Central memory CD8-positive, alpha-beta T cell (primary cell): ENCODE measurements at regions not wholly inside any gene's neighbourhood (a gene's known extent, or its start where the extent isn't known, plus 50 kb on each side); places are given as distances from the start of the nearest gene placed in this dataset.

Experiments
- ATAC-seq: fragments of 150-1000 bp; cut with Tn5 transposase; replicated peaks from 2 replicates; pipeline ENCODE4 v1.10.0; 2022; ENCODE audit warnings: mild to moderate bottlenecking, moderate FRiP score, moderate number of reproducible peaks; ENCODE audit not compliant: poor library complexity, severe bottlenecking; ENCODE audit errors: extremely low read depth
- DNase-seq, 2 donors: peaks; one replicate each; pipeline ENCODE4 v3.0.0; 2021; ENCODE audit warnings: low spot score in 2 of 2
- H3K27ac Mint-ChIP-seq: one replicate; pipeline ENCODE4 v1.8.0; 2022; ENCODE audit warnings: low read depth, mild to moderate bottlenecking, moderate library complexity, mixed read lengths
- H3K27me3 Mint-ChIP-seq: one replicate; pipeline ENCODE4 v1.8.0; 2022; ENCODE audit warnings: mixed read lengths
- H3K36me3 Mint-ChIP-seq: one replicate; pipeline ENCODE4 v1.8.0; 2022; ENCODE audit warnings: mild to moderate bottlenecking, moderate library complexity, mixed read lengths; ENCODE audit not compliant: insufficient read depth
- H3K4me1 Mint-ChIP-seq: one replicate; pipeline ENCODE4 v1.8.0; 2022; ENCODE audit warnings: mixed read lengths
- H3K4me3 Mint-ChIP-seq: one replicate; pipeline ENCODE4 v1.8.0; 2022; ENCODE audit warnings: mild to moderate bottlenecking, moderate library complexity, mixed read lengths
- H3K9me3 Mint-ChIP-seq: one replicate; pipeline ENCODE4 v1.8.0; 2022; ENCODE audit warnings: mixed read lengths

DNA sequence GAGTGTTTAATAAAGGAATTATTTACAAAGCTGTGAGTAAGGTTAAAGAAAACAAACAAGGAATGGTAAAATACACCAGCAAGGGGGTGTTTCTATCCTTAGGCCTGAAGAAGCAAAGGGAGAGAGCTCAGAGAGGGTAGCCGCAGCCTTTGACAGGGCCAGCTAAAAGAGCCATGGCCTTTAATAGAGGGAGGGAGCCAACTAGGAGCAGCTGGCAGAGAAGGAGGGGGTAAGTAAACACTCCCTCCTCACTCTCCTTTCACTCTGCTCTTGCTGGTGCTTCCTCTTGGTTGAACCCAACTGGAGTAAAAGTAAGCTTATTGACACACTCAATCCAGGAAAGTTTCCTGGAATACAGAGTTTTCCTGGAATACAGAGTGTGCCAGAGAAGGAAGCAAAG, 87.5 kb downstream of the CH25H start:
- no peak for ATAC-seq

DNA sequence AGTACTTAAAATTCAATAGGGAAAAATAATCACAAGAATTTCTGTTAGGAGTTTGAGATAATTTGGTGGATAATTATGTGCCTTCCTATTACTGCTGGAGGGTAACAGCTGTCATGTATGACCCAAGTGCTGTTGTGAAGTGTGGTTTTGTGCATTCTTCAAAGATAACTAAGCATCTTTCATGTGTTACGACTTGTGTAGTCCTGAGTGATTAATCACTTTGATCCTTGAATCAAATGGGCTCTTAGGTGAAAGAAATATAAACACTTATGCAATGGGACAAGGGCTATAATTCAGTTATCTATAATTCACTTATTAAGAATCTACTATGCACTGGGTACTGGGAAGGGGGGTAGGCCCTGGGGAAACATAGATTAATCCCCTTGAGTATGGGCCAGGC, 89.0 kb downstream of the CH25H start:
- Mint-ChIP-seq H3K9me3 (no peaks in the 10 kb centered on the region), H3K27ac (no peak overlapping the region), H3K27me3 (peaks cover 86% of the 10 kb centered on the region), H3K4me3 (no peak overlapping the region), H3K36me3 (no peaks in the 10 kb centered on the region), H3K4me1 (no peaks in the 10 kb centered on the region)
- DNase-seq (no peak), ATAC-seq (no peak)

More for the DNA sequence above, 87.5 kb downstream of the CH25H start:
- Mint-ChIP-seq H3K27me3 (peaks cover 81% of the 10 kb centered on the region), H3K4me1 (no peaks in the 10 kb centered on the region), H3K36me3 (no peaks in the 10 kb centered on the region), H3K9me3 (no peaks in the 10 kb centered on the region), H3K4me3 (no peak overlapping the region), H3K27ac (no peak overlapping the region)
- no peak for DNase-seq

DNA sequence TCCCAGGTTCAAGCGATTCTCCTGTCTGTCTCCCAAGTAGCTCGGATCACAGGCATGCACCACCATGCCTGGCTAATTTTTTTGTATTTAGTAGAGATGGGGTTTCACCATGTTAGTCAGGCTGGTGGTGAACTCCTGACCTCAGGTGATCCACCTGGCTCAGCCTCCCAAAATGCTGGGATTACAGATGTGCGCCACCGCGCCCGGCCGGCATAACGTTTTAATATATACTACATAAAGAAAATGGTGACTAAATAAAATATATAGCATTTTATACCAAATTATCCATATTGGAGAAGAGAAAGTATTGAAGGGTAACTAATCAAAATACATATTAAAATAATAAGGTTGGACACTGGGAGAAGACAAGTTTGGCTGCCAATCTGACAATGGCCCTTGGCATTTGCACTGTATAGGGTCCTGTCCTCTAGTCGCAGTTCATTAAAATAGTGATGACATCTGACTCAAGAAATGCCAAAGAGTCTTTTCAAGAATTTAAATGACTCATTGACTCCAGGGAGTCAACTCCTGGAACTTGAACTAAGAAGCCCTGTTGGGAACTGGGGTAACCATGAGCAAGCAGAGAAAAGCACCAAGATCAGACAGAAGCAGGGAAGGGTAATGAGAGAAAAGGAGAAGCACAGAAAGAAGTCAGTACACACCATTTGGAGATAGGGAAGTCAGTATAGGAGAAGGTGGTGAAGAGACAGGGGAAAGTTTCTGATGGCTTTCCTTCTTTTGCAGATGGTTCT, 91.1 kb downstream of the CH25H start:
- DNase-seq: no peak
- Mint-ChIP-seq H3K9me3 (no peaks in the 10 kb centered on the region), H3K27me3 (peaks cover 69% of the 10 kb centered on the region), H3K4me3 (no peak overlapping the region), H3K27ac (no peak overlapping the region), H3K4me1 (no peaks in the 10 kb centered on the region), H3K36me3 (no peaks in the 10 kb centered on the region)
- ATAC-seq: no peak

DNA sequence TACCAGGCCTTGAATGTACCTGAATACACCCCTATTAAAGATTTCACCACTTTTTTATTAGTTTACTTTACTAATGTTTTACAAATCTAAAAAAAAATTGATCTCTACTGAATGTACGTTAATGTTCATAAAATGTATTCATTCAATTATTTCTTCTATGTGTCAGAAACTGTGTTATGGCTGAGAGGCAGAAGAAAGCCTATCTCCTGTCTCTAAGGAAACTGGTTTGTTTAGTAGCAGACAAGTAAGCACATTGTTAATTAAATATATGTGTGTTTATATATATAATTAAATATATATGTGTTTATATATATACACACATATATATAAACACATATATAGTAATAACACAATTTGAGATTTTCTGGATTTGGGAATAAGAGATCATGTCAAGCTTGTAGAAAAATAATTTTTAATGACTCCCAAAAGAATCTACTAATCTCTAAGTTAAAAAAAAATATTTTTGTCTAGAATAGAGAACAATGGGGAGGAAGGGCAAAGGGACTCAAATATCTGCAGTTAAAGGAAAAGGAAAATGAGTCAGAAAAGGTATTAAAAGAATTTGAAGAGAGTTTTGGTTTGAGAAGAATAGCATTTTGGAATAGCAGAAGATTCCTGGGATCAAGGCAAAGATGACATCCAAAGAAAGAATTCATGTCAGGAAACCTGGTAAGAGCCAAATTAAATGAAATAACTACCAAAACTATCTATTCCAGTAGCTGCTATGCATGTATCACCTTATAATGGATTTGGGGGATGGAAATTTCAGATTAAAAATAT, 92.1 kb downstream of the CH25H start:
- Mint-ChIP-seq H3K4me3 (no peak overlapping the region), H3K27me3 (peaks cover 59% of the 10 kb centered on the region), H3K4me1 (no peaks in the 10 kb centered on the region), H3K27ac (no peak overlapping the region), H3K36me3 (no peaks in the 10 kb centered on the region), H3K9me3 (no peaks in the 10 kb centered on the region)
- ATAC-seq: no peak
- no peak for DNase-seq

DNA sequence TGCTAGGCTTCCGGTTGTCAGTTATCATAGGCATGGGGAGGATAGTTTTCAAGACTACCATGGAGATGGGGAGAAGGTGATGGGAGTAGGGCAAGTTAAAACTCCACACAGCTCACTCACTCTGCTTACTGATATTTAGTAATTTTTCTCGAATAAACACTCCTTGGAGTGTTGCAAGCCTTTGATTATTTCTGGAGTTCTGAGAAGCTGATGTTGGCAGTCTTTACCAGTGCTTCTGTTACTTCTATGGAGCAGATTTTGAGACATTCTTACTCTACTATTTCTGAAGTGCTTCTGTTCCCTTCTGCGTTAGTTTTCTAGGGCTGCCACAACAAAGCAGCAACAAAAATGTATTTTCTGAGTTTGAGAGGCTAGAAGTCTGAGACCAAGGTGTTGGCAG, 104.4 kb downstream of the CH25H start:
- no peaks in the 10 kb centered on the region for H3K36me3 Mint-ChIP-seq
- H3K27ac Mint-ChIP-seq: no peak overlapping the region
- no peak overlapping the region for H3K4me3 Mint-ChIP-seq
- no peaks in the 10 kb centered on the region for H3K4me1 Mint-ChIP-seq
- no peaks in the 10 kb centered on the region for H3K27me3 Mint-ChIP-seq
- DNase-seq (no peak), ATAC-seq (no peak)
- H3K9me3 Mint-ChIP-seq: no peaks in the 10 kb centered on the region

DNA sequence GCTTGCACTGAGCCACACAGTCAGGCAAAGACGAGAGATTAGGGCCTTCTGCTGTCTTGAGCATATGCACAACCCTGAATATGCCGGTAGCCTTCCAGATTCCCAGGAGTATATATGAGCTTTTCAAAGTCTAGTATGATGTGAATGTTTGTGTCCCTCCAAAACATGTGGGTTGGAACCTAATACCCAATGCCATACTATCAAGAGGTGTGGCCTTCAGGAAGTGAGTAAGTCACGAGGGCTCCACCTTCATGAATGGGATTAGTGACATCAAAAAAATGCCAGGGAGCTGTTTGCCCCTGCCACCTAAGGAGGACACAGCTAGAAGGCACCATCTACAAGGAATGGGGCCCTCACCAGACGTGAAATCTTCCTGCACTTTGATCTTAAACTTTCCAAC, 105.2 kb downstream of the CH25H start:
- Mint-ChIP-seq H3K36me3 (no peaks in the 10 kb centered on the region), H3K4me3 (no peak overlapping the region), H3K4me1 (no peaks in the 10 kb centered on the region), H3K27ac (no peak overlapping the region), H3K27me3 (no peaks in the 10 kb centered on the region), H3K9me3 (no peaks in the 10 kb centered on the region)
- DNase-seq: no peak
- no peak for ATAC-seq

DNA sequence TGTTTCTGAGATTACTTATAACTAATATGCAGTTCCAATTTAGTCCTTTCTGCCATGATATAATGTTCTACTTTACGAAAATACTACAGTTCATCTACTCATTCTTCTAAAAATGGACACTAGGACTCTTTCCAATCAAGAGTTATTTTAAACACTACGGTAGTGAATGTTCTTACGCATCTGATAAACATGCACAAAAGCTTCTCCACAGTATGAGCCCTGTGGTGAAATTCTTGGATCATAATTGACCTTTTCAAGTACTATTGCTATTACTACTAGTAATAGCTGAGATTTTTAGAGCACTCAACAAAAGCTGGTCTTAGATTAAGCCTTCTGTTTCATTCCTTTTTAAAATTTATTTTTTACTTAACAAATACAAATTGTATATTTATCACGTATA, 106.4 kb downstream of the CH25H start:
- Mint-ChIP-seq H3K27me3 (no peaks in the 10 kb centered on the region), H3K9me3 (no peaks in the 10 kb centered on the region), H3K36me3 (no peaks in the 10 kb centered on the region), H3K4me3 (no peak overlapping the region), H3K4me1 (no peaks in the 10 kb centered on the region), H3K27ac (no peak overlapping the region)
- ATAC-seq (no peak), DNase-seq (no peak)

DNA sequence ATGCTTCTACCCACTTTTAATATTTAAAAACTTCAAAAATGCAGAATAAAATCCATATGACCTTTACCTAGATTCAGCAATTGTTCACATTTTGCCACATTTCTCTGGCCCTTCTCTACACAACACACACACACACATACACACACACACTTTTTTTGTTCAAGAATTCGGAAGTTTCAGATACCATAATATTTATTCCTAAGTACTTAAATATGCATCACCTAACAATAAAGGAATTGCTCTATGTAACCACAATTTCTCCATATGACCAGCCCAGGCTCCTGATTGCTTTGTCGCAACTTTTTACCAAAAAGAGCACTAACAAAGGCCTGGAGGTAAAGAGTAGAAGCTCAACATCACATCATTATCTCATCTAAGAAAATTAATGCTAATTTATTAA, 106.6 kb downstream of the FAS start:
- Mint-ChIP-seq H3K4me1 (no peaks in the 10 kb centered on the region), H3K36me3 (no peaks in the 10 kb centered on the region)
- no peak for ATAC-seq

DNA sequence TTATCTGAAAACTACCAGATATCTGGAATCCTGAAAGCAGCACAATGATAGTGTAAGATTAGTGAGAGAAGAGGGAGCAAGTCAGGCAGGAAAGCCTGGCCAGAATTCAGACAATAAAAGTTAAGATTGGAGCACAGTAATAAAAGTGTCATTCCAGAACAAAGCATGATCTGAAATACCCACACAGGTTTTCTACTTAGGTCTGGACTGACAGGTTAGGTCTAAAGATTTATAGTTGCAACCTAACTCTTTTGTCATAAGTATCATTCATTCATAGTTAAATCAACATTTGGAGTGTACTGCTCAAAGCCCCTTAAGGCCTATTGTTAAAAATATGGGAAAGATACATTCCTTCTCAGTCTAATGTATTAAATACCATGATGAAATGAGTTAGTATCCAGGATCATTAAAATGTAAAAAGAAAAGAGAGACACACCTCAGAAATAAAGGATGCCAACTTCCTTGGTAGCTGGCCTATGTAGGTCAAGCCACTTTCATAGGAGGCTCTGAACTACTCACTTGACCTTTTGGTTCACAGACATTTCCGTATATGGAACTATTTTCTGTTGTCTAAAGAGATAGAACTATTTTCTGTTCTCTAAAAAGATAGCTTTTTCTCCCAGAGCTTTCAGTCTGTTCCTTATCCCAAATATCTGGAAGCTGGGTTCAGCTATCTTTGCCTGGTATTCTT, 105.2 kb downstream of the FAS start:
- Mint-ChIP-seq H3K4me3 (no peak overlapping the region), H3K27me3 (no peaks in the 10 kb centered on the region), H3K4me1 (no peaks in the 10 kb centered on the region), H3K9me3 (no peaks in the 10 kb centered on the region), H3K27ac (no peak overlapping the region), H3K36me3 (no peaks in the 10 kb centered on the region)
- no peak for ATAC-seq
- DNase-seq: no peak

More for the DNA sequence above, 106.6 kb downstream of the FAS start:
- no peaks in the 10 kb centered on the region for H3K27me3 Mint-ChIP-seq
- DNase-seq: no peak
- H3K4me3 Mint-ChIP-seq: no peak overlapping the region
- H3K9me3 Mint-ChIP-seq: no peaks in the 10 kb centered on the region
- H3K27ac Mint-ChIP-seq: no peak overlapping the region

DNA sequence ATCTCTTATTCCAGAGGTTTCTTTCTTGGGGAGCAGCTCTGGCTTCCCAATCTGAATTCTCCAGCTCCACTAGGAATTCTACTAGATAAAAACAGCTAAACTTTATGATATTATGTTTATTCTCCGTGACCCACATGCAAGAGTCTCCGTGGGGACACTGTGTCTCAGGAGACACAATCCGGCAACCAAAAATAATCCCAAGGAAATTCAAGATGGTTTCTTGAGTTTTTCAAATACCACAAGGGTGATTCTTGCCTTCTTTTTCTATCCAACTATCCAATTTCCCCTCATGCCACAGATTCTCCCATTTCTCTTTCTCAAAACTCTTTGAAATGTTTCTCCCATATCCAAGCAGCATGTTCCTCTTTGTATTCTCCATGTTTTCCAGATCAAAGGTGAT, 103.1 kb downstream of the FAS start:
- no peaks in the 10 kb centered on the region for H3K36me3 Mint-ChIP-seq
- no peaks in the 10 kb centered on the region for H3K27me3 Mint-ChIP-seq
- no peaks in the 10 kb centered on the region for H3K4me1 Mint-ChIP-seq
- no peak overlapping the region for H3K4me3 Mint-ChIP-seq
- ATAC-seq (no peak), DNase-seq (no peak)
- no peak overlapping the region for H3K27ac Mint-ChIP-seq
- no peaks in the 10 kb centered on the region for H3K9me3 Mint-ChIP-seq

DNA sequence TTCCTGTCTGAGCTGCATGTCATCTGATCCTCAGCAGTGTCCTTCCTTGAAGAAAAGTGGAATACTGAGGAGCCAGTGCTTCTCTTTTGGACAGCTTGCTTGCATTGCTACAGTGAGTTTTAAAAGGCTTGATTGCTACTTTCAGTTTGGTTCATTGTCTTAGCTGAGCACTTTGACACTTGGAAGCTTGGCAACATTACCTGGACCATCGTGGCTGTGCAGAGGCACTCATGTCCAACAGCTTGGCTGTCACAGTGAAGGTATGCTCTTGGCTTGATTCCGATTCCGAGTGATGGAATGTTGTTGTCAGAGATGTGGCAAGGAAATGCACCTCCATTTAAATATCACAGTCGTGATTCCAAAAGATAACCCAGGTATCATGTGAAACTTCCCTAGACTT, 102.4 kb downstream of the FAS start:
- Mint-ChIP-seq H3K4me3 (no peak overlapping the region), H3K9me3 (no peaks in the 10 kb centered on the region), H3K4me1 (no peaks in the 10 kb centered on the region), H3K36me3 (no peaks in the 10 kb centered on the region), H3K27ac (no peak overlapping the region), H3K27me3 (no peaks in the 10 kb centered on the region)
- ATAC-seq (no peak), DNase-seq (no peak)

DNA sequence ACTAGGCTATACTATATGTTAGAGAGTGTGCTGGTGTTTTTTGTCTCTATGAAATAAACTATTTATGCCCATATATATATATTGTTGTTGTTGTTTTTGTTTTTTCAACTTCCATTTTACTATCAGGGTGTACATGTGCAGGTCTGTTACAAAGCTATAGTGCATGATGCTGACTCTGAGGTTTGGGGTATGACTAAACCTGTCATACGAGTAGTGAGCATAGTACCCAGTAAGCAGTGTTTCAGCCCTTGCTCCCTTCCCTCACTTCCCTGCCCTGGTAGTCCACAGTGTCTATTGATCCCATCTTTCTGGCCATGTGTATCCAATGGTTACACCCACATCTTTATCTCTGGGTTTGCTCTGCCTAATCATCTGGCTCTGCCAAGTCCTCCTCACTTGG, 101.8 kb downstream of the FAS start:
- no peak for ATAC-seq
- DNase-seq: no peak
- no peaks in the 10 kb centered on the region for H3K36me3 Mint-ChIP-seq
- no peak overlapping the region for H3K4me3 Mint-ChIP-seq
- H3K27ac Mint-ChIP-seq: no peak overlapping the region
- H3K4me1 Mint-ChIP-seq: no peaks in the 10 kb centered on the region
- H3K27me3 Mint-ChIP-seq: no peaks in the 10 kb centered on the region
- H3K9me3 Mint-ChIP-seq: no peaks in the 10 kb centered on the region

DNA sequence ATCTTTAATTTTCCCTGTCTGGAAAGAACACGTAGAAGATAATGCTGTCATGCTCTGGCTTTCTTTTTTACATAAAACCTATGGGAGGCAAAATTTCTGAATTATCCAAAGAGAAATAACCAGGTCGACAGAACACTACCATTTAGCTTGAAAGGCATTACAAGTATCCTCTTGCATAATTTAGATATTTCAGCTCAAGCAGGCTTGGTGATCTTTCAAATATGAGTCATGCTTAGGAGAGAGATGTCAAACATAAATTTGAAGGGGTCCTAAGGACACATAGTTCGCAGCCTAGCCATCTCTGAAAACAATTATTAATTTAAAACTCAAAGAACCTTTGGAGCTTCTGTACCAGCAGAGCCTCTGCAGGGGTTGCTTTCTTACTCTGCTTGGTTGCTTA, 100.9 kb downstream of the FAS start:
- H3K9me3 Mint-ChIP-seq: no peaks in the 10 kb centered on the region
- H3K4me1 Mint-ChIP-seq: no peaks in the 10 kb centered on the region
- no peaks in the 10 kb centered on the region for H3K27me3 Mint-ChIP-seq
- H3K4me3 Mint-ChIP-seq: no peak overlapping the region
- no peak for DNase-seq
- H3K27ac Mint-ChIP-seq: no peak overlapping the region
- H3K36me3 Mint-ChIP-seq: no peaks in the 10 kb centered on the region
- no peak for ATAC-seq
